HG03066 (cell line): ENCODE measurements at regions not wholly inside any gene's neighbourhood (a gene's known extent, or its start where the extent isn't known, plus 50 kb on each side); places are given as distances from the start of the nearest gene placed in this dataset.
"Not testable (repeated sequence)": the region's sequence is repeated elsewhere in the genome, so short reads cannot be mapped to it uniquely, and the experiment has no call there.

Experiments used
- ATAC-seq: cut with Tn5 transposase; IDR thresholded peaks from one replicate; pipeline ENCODE4 v1.9.1; 2021; ENCODE audit warnings: low read depth; ENCODE audit not compliant: unreplicated experiment

- ATAC-seq, result no peak
Measured at GRCh38 chr5:68823301-68823700, 270.5 kb upstream of the SLC30A5 start.

GRCh38 chr5:68830377-68830898, 263.4 kb upstream of the SLC30A5 start:
- no peak for ATAC-seq

- no peak for ATAC-seq
Measured at GRCh38 chr5:68834491-68834981, 259.3 kb upstream of the SLC30A5 start.

- ATAC-seq, result no peak
Measured at GRCh38 chr5:68838157-68838718, 255.6 kb upstream of the SLC30A5 start.

GRCh38 chr5:68839019-68839552, 254.7 kb upstream of the SLC30A5 start:
- no peak for ATAC-seq

- no peak for ATAC-seq
Measured at GRCh38 chr5:68843624-68844364, 250.0 kb upstream of the SLC30A5 start.

GRCh38 chr5:68845131-68845530, 248.7 kb upstream of the SLC30A5 start:
- no peak for ATAC-seq

GRCh38 chr5:68846828-68847227, 247.0 kb upstream of the SLC30A5 start:
- no peak for ATAC-seq

- ATAC-seq, result no peak
Measured at GRCh38 chr5:68848091-68848490, 245.7 kb upstream of the SLC30A5 start.

GRCh38 chr5:68849103-68849502, 244.7 kb upstream of the SLC30A5 start:
- ATAC-seq, result no peak

GRCh38 chr5:68849906-68850305, 243.9 kb upstream of the SLC30A5 start:
- no peak for ATAC-seq

GRCh38 chr5:68861099-68861498, 232.7 kb upstream of the SLC30A5 start:
- no peak for ATAC-seq

GRCh38 chr5:68862560-68862959, 231.3 kb upstream of the SLC30A5 start:
- no peak for ATAC-seq

- ATAC-seq, result not testable (repeated sequence)
Measured at GRCh38 chr5:68865192-68865591, 228.6 kb upstream of the SLC30A5 start.

- no peak for ATAC-seq
Measured at GRCh38 chr5:68872088-68872839, 221.6 kb upstream of the SLC30A5 start.

GRCh38 chr5:68873198-68873597, 220.6 kb upstream of the SLC30A5 start:
- no peak for ATAC-seq

- ATAC-seq, result no peak
Measured at GRCh38 chr5:68875351-68875750, 218.5 kb upstream of the SLC30A5 start.

- no peak for ATAC-seq
Measured at GRCh38 chr5:68883436-68883835, 210.4 kb upstream of the SLC30A5 start.

- ATAC-seq, result no peak
Measured at GRCh38 chr5:68884144-68884754, 209.6 kb upstream of the SLC30A5 start.

- no peak for ATAC-seq
Measured at GRCh38 chr5:68884883-68885282, 208.9 kb upstream of the SLC30A5 start.

- no peak for ATAC-seq
Measured at GRCh38 chr5:68886814-68887213, 207.0 kb upstream of the SLC30A5 start.
